B cell (primary cell): ENCODE measurements at regions not wholly inside any gene's neighbourhood (a gene's known extent, or its start where the extent isn't known, plus 50 kb on each side); places are given as distances from the start of the nearest gene placed in this dataset.

Experiments
- ATAC-seq: fragments of 200-7000 bp; cut with Tn5 transposase; one replicate; pipeline ENCODE4 v1.10.0; 2021; ENCODE audit warnings: low read depth, mild to moderate bottlenecking, moderate number of reproducible peaks, moderate library complexity
- CTCF ChIA-PET: fragments of 350-600 bp; sonication (Branson Sonifier 250); formaldehyde crosslinking; loops from one replicate; lab custom pipeline; 2021; ENCODE audit warnings: antibody characterized with exemption, inconsistent platforms; lab: Charles Lee
- POLR2A ChIA-PET: fragments of 350-600 bp; sonication (Branson Sonifier 250); formaldehyde crosslinking; loops from one replicate; lab custom pipeline; 2021; ENCODE audit warnings: antibody characterized with exemption; lab: Charles Lee
- DNase-seq: peaks from one replicate; pipeline ENCODE4 v3.0.0; 2013
- H2AFZ ChIP-seq: 2 replicates; pipeline ENCODE4 v1.6.1; 2012; ENCODE audit warnings: mild to moderate bottlenecking, low read depth, low read length; ENCODE audit not compliant: insufficient read depth, poor library complexity, severe bottlenecking
- H3K27ac ChIP-seq, 2 donors: 1 replicate in 1 of 2; 2 replicates in 1 of 2; pipeline ENCODE4 v1.5.1; 2012 to 2013; ENCODE audit warnings: low read length in 2 of 2, mild to moderate bottlenecking in 2 of 2, moderate library complexity in 1 of 2
- H3K27me3 ChIP-seq, 4 experiments: fragments of 200-600 bp in 1 of 4; sonication (generic) in 1 of 4; replicated peaks in 1 of 4; 1 replicate in 2 of 4; 2 replicates in 2 of 4; pipeline versions ENCODE4 v1.6.1 to v1.7.0; 2013 to 2016; ENCODE audit warnings: low read length in 3 of 4, mild to moderate bottlenecking in 2 of 4, mixed read lengths in 1 of 4, moderate library complexity in 1 of 4; ENCODE audit not compliant: insufficient read depth in 4 of 4, control insufficient read depth in 3 of 4; ENCODE audit errors: control extremely low read depth in 1 of 4
- H3K36me3 ChIP-seq, 2 experiments: replicated peaks in 1 of 2; 1 replicate in 1 of 2; 2 replicates in 1 of 2; pipeline versions ENCODE4 v1.6.1 to v1.7.1; 2013; ENCODE audit warnings: low read length in 1 of 2; ENCODE audit not compliant: insufficient read depth in 2 of 2, control insufficient read depth in 1 of 2; ENCODE audit errors: control extremely low read depth in 1 of 2, extremely low read depth in 1 of 2
- H3K4me1 ChIP-seq, 2 donors: fragments of 200-600 bp in 1 of 2; sonication (generic) in 1 of 2; 1 replicate in 1 of 2; 2 replicates in 1 of 2; pipeline versions ENCODE4 v1.5.1 to v1.6.1; 2013 to 2017; ENCODE audit warnings: low read length in 2 of 2; ENCODE audit not compliant: control insufficient read depth in 2 of 2, insufficient read depth in 2 of 2
- H3K4me2 ChIP-seq: replicated peaks from 2 replicates; pipeline ENCODE3; 2012; ENCODE audit warnings: mild to moderate bottlenecking, low read depth, low read length; ENCODE audit not compliant: poor library complexity, severe bottlenecking
- H3K4me3 ChIP-seq, 5 experiments: fragments of 200-600 bp in 1 of 5; sonication (generic) in 1 of 5; 1 replicate in 3 of 5; 2 replicates in 2 of 5; pipeline versions ENCODE4 v1.5.1 to v1.7.0; 2011 to 2016; ENCODE audit warnings: low read length in 4 of 5, mild to moderate bottlenecking in 4 of 5, low read depth in 2 of 5, control low read depth in 1 of 5, moderate library complexity in 1 of 5; ENCODE audit not compliant: insufficient read depth in 1 of 5; ENCODE audit errors: control extremely low read depth in 1 of 5, extremely low read depth in 1 of 5
- H3K79me2 ChIP-seq: fragments of 200-600 bp; sonication (generic); one replicate; pipeline ENCODE4 v1.6.0; 2016; ENCODE audit warnings: low read length; ENCODE audit not compliant: control insufficient read depth, insufficient read depth
- H3K9ac ChIP-seq: fragments of 200-600 bp; sonication (generic); 2 replicates; pipeline ENCODE4 v1.6.1; 2017; ENCODE audit warnings: mild to moderate bottlenecking, low read length, moderate library complexity
- H3K9me3 ChIP-seq, 3 donors: one replicate each; pipeline versions ENCODE4 v1.6.1 to v1.7.1; 2013; ENCODE audit warnings: low read length in 2 of 3; ENCODE audit not compliant: control insufficient read depth in 2 of 3, insufficient read depth in 1 of 3; ENCODE audit errors: control extremely low read depth in 1 of 3
- H4K20me1 ChIP-seq: 2 replicates; pipeline ENCODE4 v1.6.0; 2012; ENCODE audit warnings: mild to moderate bottlenecking, low read length; ENCODE audit not compliant: insufficient read depth, control insufficient read depth, poor library complexity, severe bottlenecking
- H3K27ac Mint-ChIP-seq: one replicate; pipeline ENCODE4 v1.8.0; 2021; ENCODE audit warnings: mixed read lengths
- H3K27me3 Mint-ChIP-seq: one replicate; pipeline ENCODE4 v1.8.0; 2021; ENCODE audit warnings: mixed read lengths
- H3K4me1 Mint-ChIP-seq: one replicate; pipeline ENCODE4 v1.8.0; 2021; ENCODE audit warnings: mixed read lengths
- H3K4me3 Mint-ChIP-seq: one replicate; pipeline ENCODE4 v1.8.0; 2021; ENCODE audit warnings: mixed read lengths
- H3K9me3 Mint-ChIP-seq: one replicate; pipeline ENCODE4 v1.8.0; 2022; ENCODE audit warnings: mixed read lengths; ENCODE audit not compliant: insufficient read depth
- CTCF ChIP-seq: fragments of 200-600 bp; IDR thresholded peaks from one replicate; pipeline ENCODE4 v1.8.0; 2022; ENCODE audit warnings: antibody characterized with exemption, mild to moderate bottlenecking
- EZH2 ChIP-seq: IDR thresholded peaks from 2 replicates; pipeline ENCODE4 v1.6.1; 2012; ENCODE audit warnings: borderline replicate concordance, low read depth, mild to moderate bottlenecking, moderate library complexity, low read length; ENCODE audit not compliant: insufficient read depth, poor library complexity, severe bottlenecking
- WGBS: methylation state at CpG from one replicate; pipeline ENCODE4 v1.1.5; 2013; ENCODE audit warnings: missing lambda C conversion rate; ENCODE audit not compliant: insufficient coverage; 5-methylcytosine and 5-hydroxymethylcytosine counted together
- intact Hi-C: fragments of 100-400 bp; cut with micrococcal nuclease; formaldehyde crosslinking; loops from one replicate; pipeline ENCODE4 v1.10.0; 2022

DNA sequence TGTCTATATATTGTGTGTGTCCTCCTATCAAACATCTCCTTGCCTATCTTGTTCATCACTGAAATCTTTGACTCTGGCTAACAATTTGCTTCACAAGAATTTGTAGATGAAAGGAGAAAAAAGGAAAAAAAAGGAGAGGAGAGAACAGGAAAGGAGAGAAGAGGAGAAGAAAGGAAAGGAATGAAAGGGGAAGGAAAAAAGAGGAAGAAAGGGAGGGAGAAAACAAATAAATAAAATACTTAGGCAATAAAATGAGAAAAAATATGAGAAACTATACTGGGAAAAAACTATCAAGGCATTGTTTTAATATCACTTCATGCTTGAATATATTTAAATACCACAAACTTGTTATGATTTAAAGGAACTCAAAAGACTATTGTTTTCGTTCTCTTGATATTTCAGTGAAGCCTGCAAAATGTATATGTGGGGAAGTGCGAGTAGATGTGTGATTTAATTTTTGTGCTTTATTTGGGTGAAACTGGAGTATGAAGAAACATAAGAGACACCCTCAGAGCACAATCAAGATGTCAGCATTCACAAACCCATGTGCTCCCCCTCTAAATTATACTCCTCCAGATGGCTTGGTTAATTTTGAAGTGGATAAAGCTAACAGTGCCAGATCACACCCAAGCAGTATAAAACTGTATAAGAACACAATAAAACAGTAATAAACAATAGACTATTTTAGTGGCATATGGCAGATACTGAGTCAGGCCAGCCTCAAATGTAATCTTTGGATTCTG is 205.7 kb upstream of the SAMSN1 start:
- H3K4me1 ChIP-seq, result peaks cover 7 to 10% of the 10 kb centered on the region in 2 donors
- TF ChIP-seq EZH2 (no peak), CTCF (no peak)

GRCh38 chr21:14751011-14751410 is 204.9 kb upstream of the SAMSN1 start:
- peaks cover 7 to 10% of the 10 kb centered on the region in 2 donors for H3K4me1 ChIP-seq
- H4K20me1 ChIP-seq, result no peaks in the 10 kb centered on the region
- no peak for TF ChIP-seq EZH2
- no peak for TF ChIP-seq CTCF
- H2AFZ ChIP-seq, result no peak overlapping the region
- Mint-ChIP-seq H3K27ac (no peak overlapping the region), H3K27me3 (no peaks in the 10 kb centered on the region), H3K4me3 (no peak overlapping the region), H3K4me1 (peaks cover 15% of the 10 kb centered on the region), H3K9me3 (no peaks in the 10 kb centered on the region)
- no peaks in the 10 kb centered on the region for H3K79me2 ChIP-seq
- intact Hi-C loops, result no loop called here
- no peak overlapping the region for H3K4me3 ChIP-seq
- H3K4me2 ChIP-seq, result no peak overlapping the region
- no peaks in the 10 kb centered on the region for H3K27me3 ChIP-seq
- no peak for DNase-seq
- no peaks in the 10 kb centered on the region for H3K36me3 ChIP-seq
- POLR2A ChIA-PET, result no interaction called here
- 100% methylated on average over 2 of the region's 3 CpGs for WGBS
- H3K9me3 ChIP-seq, result peaks cover 0 to 9% (median 0%) of the 10 kb centered on the region in 3 donors
- ATAC-seq, result no peak
- H3K27ac ChIP-seq, result no peak overlapping the region
- CTCF ChIA-PET, result no interaction called here
- H3K9ac ChIP-seq, result no peak overlapping the region

More for the DNA sequence above, 205.7 kb upstream of the SAMSN1 start:
- H3K36me3 ChIP-seq, result no peaks in the 10 kb centered on the region
- peaks cover 15% of the 10 kb centered on the region for H3K4me1 Mint-ChIP-seq
- WGBS, result no CpG with 5 or more reads among the region's 2 CpGs
- peak overlapping the region; percentile 4 for H3K4me2 ChIP-seq
- peaks cover 0 to 6% (median 0%) of the 10 kb centered on the region in 3 donors for H3K9me3 ChIP-seq
- ATAC-seq (no peak), DNase-seq (no peak)
- no peak overlapping the region for H3K4me3 ChIP-seq
- no peak overlapping the region for H3K9ac ChIP-seq
- intact Hi-C loops, result no loop called here
- no peaks in the 10 kb centered on the region for H3K9me3 Mint-ChIP-seq
- POLR2A ChIA-PET, result no interaction called here
- H3K27ac Mint-ChIP-seq, result no peak overlapping the region
- CTCF ChIA-PET, result no interaction called here
- no peak overlapping the region for H3K4me3 Mint-ChIP-seq
- H2AFZ ChIP-seq, result no peak overlapping the region
- no peaks in the 10 kb centered on the region for H3K79me2 ChIP-seq
- no peaks in the 10 kb centered on the region for H3K27me3 Mint-ChIP-seq
- H3K27ac ChIP-seq, result no peak overlapping the region
- H3K27me3 ChIP-seq, result no peaks in the 10 kb centered on the region
- no peaks in the 10 kb centered on the region for H4K20me1 ChIP-seq
